Tibial nerve (tissue), 4 donors: ENCODE measurements at regions not wholly inside any gene's neighbourhood (a gene's known extent, or its start where the extent isn't known, plus 50 kb on each side); places are given as distances from the start of the nearest gene placed in this dataset.
A peak's percentile ranks its signal among the peaks of the same experiment; 100 is the strongest.

ENCODE experiments used
- DNase-seq, 2 donors: peaks; one replicate each; pipeline ENCODE4 v3.0.0-alpha.2; 2019; ENCODE audit warnings: low spot score in 2 of 2
- H3K27ac ChIP-seq, 4 donors: fragments of 200-600 bp; sonication (generic) in 3 of 4; one replicate each; pipeline ENCODE4 v1.5.1; 2017 to 2019; ENCODE audit warnings: mild to moderate bottlenecking in 1 of 4
- H3K27me3 ChIP-seq, 2 donors: fragments of 200-600 bp; sonication (generic) in 1 of 2; one replicate each; pipeline versions ENCODE4 v1.5.1 to v1.6.0; 2017 to 2019
- H3K36me3 ChIP-seq, 3 donors: fragments of 200-600 bp; sonication (generic); one replicate each; pipeline ENCODE4 v1.5.1; 2018 to 2019
- H3K4me1 ChIP-seq, 4 donors: fragments of 200-600 bp; sonication (generic) in 3 of 4; one replicate each; pipeline ENCODE4 v1.5.1; 2017 to 2019
- H3K4me3 ChIP-seq, 4 donors: fragments of 200-600 bp; sonication (generic) in 3 of 4; one replicate each; pipeline ENCODE4 v1.5.1; 2017 to 2019; ENCODE audit warnings: mild to moderate bottlenecking in 1 of 4, moderate library complexity in 1 of 4
- H3K9me3 ChIP-seq, 4 donors: fragments of 200-600 bp; sonication (generic) in 3 of 4; one replicate each; pipeline ENCODE4 v1.5.1; 2017 to 2019
- EP300 ChIP-seq, 2 donors: sonication (generic); formaldehyde crosslinking; IDR thresholded peaks; one replicate each; pipeline ENCODE4 v1.6.1; 2017; ENCODE audit warnings: antibody characterized with exemption in 2 of 2, mild to moderate bottlenecking in 1 of 2
- POLR2A ChIP-seq, 2 donors: fragments of 450-650 bp; IDR thresholded peaks; one replicate each; pipeline ENCODE4 v1.6.1; 2017; ENCODE audit warnings: antibody characterized with exemption in 2 of 2, mild to moderate bottlenecking in 2 of 2, moderate library complexity in 2 of 2
- WGBS, 2 donors: methylation state at CpG; one replicate each; pipeline ENCODE4 v1.1.5; 2018; 5-methylcytosine and 5-hydroxymethylcytosine counted together
- TF ChIP-seq, protein P1 (sequence below), 5 experiments: fragments of 200-600 bp in 3 of 5; fragments of 450-650 bp in 2 of 5; sonication (generic) in 3 of 5; IDR thresholded peaks; one replicate each; pipeline ENCODE4 v1.5.1; 2016 to 2019; ENCODE audit warnings: antibody characterized with exemption in 5 of 5, mild to moderate bottlenecking in 3 of 5, moderate library complexity in 2 of 5

GRCh38 chr21:33981391-33982101, 65.9 kb upstream of the ATP5PO start:
- Histone ChIP-seq H3K27ac (no peak overlapping the region), H3K27me3 (no peaks in the 10 kb centered on the region), H3K36me3 (no peaks in the 10 kb centered on the region), H3K4me1 (peaks cover 0 to 20% (median 8%) of the 10 kb centered on the region in 4 donors), H3K9me3 (no peaks in the 10 kb centered on the region), H3K4me3 (no peak overlapping the region)
- WGBS, 2 donors: 69 to 81% methylated on average over 10 of the region's 10 CpGs
- peak in 1 of 2 donors; percentile 37 for DNase-seq
- TF ChIP-seq, protein P1, sequence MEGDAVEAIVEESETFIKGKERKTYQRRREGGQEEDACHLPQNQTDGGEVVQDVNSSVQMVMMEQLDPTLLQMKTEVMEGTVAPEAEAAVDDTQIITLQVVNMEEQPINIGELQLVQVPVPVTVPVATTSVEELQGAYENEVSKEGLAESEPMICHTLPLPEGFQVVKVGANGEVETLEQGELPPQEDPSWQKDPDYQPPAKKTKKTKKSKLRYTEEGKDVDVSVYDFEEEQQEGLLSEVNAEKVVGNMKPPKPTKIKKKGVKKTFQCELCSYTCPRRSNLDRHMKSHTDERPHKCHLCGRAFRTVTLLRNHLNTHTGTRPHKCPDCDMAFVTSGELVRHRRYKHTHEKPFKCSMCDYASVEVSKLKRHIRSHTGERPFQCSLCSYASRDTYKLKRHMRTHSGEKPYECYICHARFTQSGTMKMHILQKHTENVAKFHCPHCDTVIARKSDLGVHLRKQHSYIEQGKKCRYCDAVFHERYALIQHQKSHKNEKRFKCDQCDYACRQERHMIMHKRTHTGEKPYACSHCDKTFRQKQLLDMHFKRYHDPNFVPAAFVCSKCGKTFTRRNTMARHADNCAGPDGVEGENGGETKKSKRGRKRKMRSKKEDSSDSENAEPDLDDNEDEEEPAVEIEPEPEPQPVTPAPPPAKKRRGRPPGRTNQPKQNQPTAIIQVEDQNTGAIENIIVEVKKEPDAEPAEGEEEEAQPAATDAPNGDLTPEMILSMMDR (IDR thresholded peaks at IDR 0.05): no peak
- TF ChIP-seq EP300 (IDR thresholded peaks at IDR 0.05): no peak
- no peak for TF ChIP-seq POLR2A (IDR thresholded peaks at IDR 0.05)

DNA sequence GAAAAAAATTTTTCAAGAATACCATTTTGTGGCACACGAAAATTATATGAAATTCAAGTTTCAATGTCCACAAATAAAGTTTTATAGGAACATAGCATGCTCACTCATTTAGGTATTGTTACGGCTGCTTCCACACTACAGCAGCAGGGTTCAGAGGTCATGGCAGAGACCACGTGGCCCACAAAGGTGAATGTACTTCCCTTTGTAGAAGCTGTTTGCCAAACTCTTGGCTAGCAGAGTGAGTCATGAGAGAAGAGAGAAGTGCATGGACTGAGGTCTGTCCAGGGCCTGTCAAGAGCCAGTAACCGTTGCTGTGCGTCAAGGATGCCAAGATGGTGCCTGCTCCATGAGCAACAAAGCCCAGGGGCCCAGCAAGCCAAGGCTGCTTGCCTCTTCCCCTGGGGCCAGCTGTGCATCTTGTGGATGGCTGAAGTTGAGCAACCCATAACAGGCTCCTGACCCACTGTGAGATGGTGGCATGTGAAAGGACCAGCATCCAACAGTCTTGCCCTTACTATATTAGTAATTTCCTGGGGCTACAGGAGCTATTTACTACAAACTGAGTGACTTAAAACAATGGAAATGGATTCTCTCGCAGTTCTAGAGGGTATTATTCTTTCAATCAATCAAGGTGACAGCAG, 64.8 kb upstream of the ATP5PO start:
- WGBS, 2 donors: 78 to 84% methylated on average over 6 of the region's 6 CpGs
- no peak for DNase-seq
- Histone ChIP-seq H3K9me3 (no peaks in the 10 kb centered on the region), H3K27ac (no peak overlapping the region), H3K4me1 (peaks cover 0 to 31% (median 19%) of the 10 kb centered on the region in 4 donors), H3K27me3 (no peaks in the 10 kb centered on the region), H3K36me3 (no peaks in the 10 kb centered on the region), H3K4me3 (no peak overlapping the region)
- TF ChIP-seq, protein P1 (IDR thresholded peaks at IDR 0.05): no peak
- TF ChIP-seq POLR2A (IDR thresholded peaks at IDR 0.05): no peak
- no peak for TF ChIP-seq EP300 (IDR thresholded peaks at IDR 0.05)

- Histone ChIP-seq H3K4me3 (no peak overlapping the region), H3K27me3 (no peaks in the 10 kb centered on the region), H3K27ac (no peak overlapping the region), H3K9me3 (no peaks in the 10 kb centered on the region), H3K4me1 (peaks cover 0 to 31% (median 20%) of the 10 kb centered on the region in 4 donors), H3K36me3 (no peaks in the 10 kb centered on the region)
- DNase-seq: no peak
- TF ChIP-seq, protein P1 (IDR thresholded peaks at IDR 0.05): no peak
- TF ChIP-seq POLR2A (IDR thresholded peaks at IDR 0.05): no peak
- TF ChIP-seq EP300 (IDR thresholded peaks at IDR 0.05): no peak
- 96 to 98% methylated on average over 4 of the region's 4 CpGs for WGBS, 2 donors
Measured at GRCh38 chr21:33978585-33978984, 63.0 kb upstream of the ATP5PO start.

GRCh38 chr21:33977721-33978369, 62.2 kb upstream of the ATP5PO start:
- no peak for TF ChIP-seq POLR2A (IDR thresholded peaks at IDR 0.05)
- TF ChIP-seq EP300 (IDR thresholded peaks at IDR 0.05): no peak
- TF ChIP-seq, protein P1 (IDR thresholded peaks at IDR 0.05): no peak
- H3K4me3 ChIP-seq: no peak overlapping the region
- H3K27ac ChIP-seq: peak overlapping the region in 3 of 4 donors; percentile 31 to 88 (median 83)
- WGBS, 2 donors: 71 to 75% methylated on average over 12 of the region's 12 CpGs
- no peaks in the 10 kb centered on the region for H3K36me3 ChIP-seq
- DNase-seq: no peak
- H3K27me3 ChIP-seq: no peaks in the 10 kb centered on the region
- H3K4me1 ChIP-seq: peaks cover 0 to 31% (median 20%) of the 10 kb centered on the region in 4 donors
- H3K9me3 ChIP-seq: no peaks in the 10 kb centered on the region
